Tibial nerve (tissue), 4 donors: ENCODE measurements at regions not wholly inside any gene's neighbourhood (a gene's known extent, or its start where the extent isn't known, plus 50 kb on each side); places are given as distances from the start of the nearest gene placed in this dataset.

Source experiments
- DNase-seq, 2 donors: peaks; one replicate each; pipeline ENCODE4 v3.0.0-alpha.2; 2019; ENCODE audit warnings: low spot score in 2 of 2
- H3K27ac ChIP-seq, 4 donors: fragments of 200-600 bp; sonication (generic) in 3 of 4; one replicate each; pipeline ENCODE4 v1.5.1; 2017 to 2019; ENCODE audit warnings: mild to moderate bottlenecking in 1 of 4
- H3K27me3 ChIP-seq, 2 donors: fragments of 200-600 bp; sonication (generic) in 1 of 2; one replicate each; pipeline versions ENCODE4 v1.5.1 to v1.6.0; 2017 to 2019
- H3K36me3 ChIP-seq, 3 donors: fragments of 200-600 bp; sonication (generic); one replicate each; pipeline ENCODE4 v1.5.1; 2018 to 2019
- H3K4me1 ChIP-seq, 4 donors: fragments of 200-600 bp; sonication (generic) in 3 of 4; one replicate each; pipeline ENCODE4 v1.5.1; 2017 to 2019
- H3K4me3 ChIP-seq, 4 donors: fragments of 200-600 bp; sonication (generic) in 3 of 4; one replicate each; pipeline ENCODE4 v1.5.1; 2017 to 2019; ENCODE audit warnings: mild to moderate bottlenecking in 1 of 4, moderate library complexity in 1 of 4
- H3K9me3 ChIP-seq, 4 donors: fragments of 200-600 bp; sonication (generic) in 3 of 4; one replicate each; pipeline ENCODE4 v1.5.1; 2017 to 2019
- EP300 ChIP-seq, 2 donors: sonication (generic); formaldehyde crosslinking; IDR thresholded peaks; one replicate each; pipeline ENCODE4 v1.6.1; 2017; ENCODE audit warnings: antibody characterized with exemption in 2 of 2, mild to moderate bottlenecking in 1 of 2
- POLR2A ChIP-seq, 2 donors: fragments of 450-650 bp; IDR thresholded peaks; one replicate each; pipeline ENCODE4 v1.6.1; 2017; ENCODE audit warnings: antibody characterized with exemption in 2 of 2, mild to moderate bottlenecking in 2 of 2, moderate library complexity in 2 of 2
- WGBS, 2 donors: methylation state at CpG; one replicate each; pipeline ENCODE4 v1.1.5; 2018; 5-methylcytosine and 5-hydroxymethylcytosine counted together
- TF ChIP-seq, protein P1 (sequence below), 5 experiments: fragments of 200-600 bp in 3 of 5; fragments of 450-650 bp in 2 of 5; sonication (generic) in 3 of 5; IDR thresholded peaks; one replicate each; pipeline ENCODE4 v1.5.1; 2016 to 2019; ENCODE audit warnings: antibody characterized with exemption in 5 of 5, mild to moderate bottlenecking in 3 of 5, moderate library complexity in 2 of 5

DNA sequence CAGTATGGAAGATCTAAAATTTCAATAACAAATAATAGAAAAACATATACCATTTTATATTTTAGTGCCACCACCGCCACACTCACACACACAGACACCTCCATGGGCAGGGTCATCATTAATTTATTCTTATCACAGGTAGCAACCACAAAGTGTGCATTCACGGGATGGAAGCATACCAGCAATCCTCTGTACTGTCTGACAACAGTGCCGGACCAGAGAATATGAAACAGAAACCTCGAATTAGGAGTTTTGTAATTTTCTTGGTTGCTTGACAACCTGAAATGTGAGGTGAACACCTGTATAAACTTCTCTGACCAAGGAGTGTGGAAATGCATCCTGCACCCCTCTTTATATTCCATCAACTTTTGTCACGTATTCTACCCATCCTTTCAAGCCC, 213.9 kb upstream of the KCNIP4 start:
- TF ChIP-seq POLR2A (IDR thresholded peaks at IDR 0.05) (no peak), EP300 (IDR thresholded peaks at IDR 0.05) (no peak)
- TF ChIP-seq, protein P1, sequence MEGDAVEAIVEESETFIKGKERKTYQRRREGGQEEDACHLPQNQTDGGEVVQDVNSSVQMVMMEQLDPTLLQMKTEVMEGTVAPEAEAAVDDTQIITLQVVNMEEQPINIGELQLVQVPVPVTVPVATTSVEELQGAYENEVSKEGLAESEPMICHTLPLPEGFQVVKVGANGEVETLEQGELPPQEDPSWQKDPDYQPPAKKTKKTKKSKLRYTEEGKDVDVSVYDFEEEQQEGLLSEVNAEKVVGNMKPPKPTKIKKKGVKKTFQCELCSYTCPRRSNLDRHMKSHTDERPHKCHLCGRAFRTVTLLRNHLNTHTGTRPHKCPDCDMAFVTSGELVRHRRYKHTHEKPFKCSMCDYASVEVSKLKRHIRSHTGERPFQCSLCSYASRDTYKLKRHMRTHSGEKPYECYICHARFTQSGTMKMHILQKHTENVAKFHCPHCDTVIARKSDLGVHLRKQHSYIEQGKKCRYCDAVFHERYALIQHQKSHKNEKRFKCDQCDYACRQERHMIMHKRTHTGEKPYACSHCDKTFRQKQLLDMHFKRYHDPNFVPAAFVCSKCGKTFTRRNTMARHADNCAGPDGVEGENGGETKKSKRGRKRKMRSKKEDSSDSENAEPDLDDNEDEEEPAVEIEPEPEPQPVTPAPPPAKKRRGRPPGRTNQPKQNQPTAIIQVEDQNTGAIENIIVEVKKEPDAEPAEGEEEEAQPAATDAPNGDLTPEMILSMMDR (IDR thresholded peaks at IDR 0.05), result no peak
- H3K36me3 ChIP-seq, result no peaks in the 10 kb centered on the region
- WGBS, 2 donors, result 58 to 69% methylated on average over 5 of the region's 5 CpGs
- no peak overlapping the region for H3K27ac ChIP-seq
- DNase-seq, result no peak
- no peaks in the 10 kb centered on the region for H3K4me1 ChIP-seq
- H3K27me3 ChIP-seq, result no peaks in the 10 kb centered on the region
- peaks cover 0 to 18% (median 0%) of the 10 kb centered on the region in 4 donors for H3K9me3 ChIP-seq
- no peak overlapping the region for H3K4me3 ChIP-seq

DNA sequence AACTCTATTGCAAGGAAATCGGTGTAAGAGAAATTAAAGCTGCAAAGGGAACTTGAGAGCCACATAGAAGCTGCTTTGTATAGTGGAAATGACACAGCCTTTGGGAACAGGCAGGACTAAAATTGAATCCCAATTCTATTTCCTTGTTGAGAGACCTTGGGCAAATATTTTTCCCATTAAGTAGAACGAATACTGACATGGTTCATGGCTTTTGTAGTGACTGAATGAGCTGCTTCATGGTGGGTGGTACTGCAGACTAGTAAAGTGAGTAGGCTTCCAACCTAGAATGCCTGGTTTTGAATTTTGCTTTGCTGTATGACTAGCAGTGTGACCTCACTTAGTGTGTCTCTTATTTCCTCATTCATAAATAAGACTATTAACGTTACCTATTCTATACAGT, 182.2 kb upstream of the KCNIP4 start:
- Histone ChIP-seq H3K4me1 (no peaks in the 10 kb centered on the region), H3K9me3 (no peaks in the 10 kb centered on the region), H3K27ac (no peak overlapping the region), H3K36me3 (no peaks in the 10 kb centered on the region), H3K4me3 (no peak overlapping the region), H3K27me3 (no peaks in the 10 kb centered on the region)
- DNase-seq, result no peak
- TF ChIP-seq, protein P1 (IDR thresholded peaks at IDR 0.05), result no peak
- TF ChIP-seq EP300 (IDR thresholded peaks at IDR 0.05), result no peak
- 52 to 61% methylated on average over 3 of the region's 3 CpGs for WGBS, 2 donors

DNA sequence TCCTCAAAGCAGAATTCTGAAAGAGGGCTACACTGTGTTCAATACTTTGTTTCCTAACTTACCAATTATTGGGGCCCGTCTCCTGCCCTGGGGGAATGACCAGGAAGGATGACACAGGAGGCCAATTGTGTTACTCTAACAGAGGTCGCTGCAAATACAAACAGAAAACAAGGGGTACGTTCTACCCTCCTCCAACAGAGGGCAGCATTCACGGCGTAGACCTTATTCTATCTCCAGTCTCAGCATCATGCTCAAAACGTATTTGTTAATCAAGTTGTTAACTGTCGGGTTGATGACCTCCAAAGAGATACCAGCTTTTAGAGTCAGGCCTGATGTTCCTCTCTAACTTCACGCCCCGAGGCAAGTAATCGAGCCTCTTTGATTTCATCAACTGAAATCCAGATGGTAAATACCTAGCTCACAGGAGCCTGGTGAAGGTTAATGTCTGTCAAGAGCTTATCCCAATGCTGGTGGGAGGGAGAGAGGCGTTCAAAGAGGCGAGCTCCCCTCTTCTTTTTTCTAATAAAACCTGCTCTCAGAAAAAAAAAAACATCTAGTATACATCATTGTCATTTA, 181.0 kb upstream of the KCNIP4 start:
- WGBS, 2 donors, result 22 to 30% methylated on average over 12 of the region's 12 CpGs
- H3K27ac ChIP-seq, result no peak overlapping the region
- TF ChIP-seq POLR2A (IDR thresholded peaks at IDR 0.05) (no peak), EP300 (IDR thresholded peaks at IDR 0.05) (no peak)
- TF ChIP-seq, protein P1 (IDR thresholded peaks at IDR 0.05), result peak in 1 of 5 experiments; percentile 10
- H3K4me1 ChIP-seq, result no peaks in the 10 kb centered on the region
- H3K4me3 ChIP-seq, result no peak overlapping the region
- no peak for DNase-seq
- peaks cover 0 to 3% (median 0%) of the 10 kb centered on the region in 4 donors for H3K9me3 ChIP-seq
- no peaks in the 10 kb centered on the region for H3K36me3 ChIP-seq
- H3K27me3 ChIP-seq, result no peaks in the 10 kb centered on the region

DNA sequence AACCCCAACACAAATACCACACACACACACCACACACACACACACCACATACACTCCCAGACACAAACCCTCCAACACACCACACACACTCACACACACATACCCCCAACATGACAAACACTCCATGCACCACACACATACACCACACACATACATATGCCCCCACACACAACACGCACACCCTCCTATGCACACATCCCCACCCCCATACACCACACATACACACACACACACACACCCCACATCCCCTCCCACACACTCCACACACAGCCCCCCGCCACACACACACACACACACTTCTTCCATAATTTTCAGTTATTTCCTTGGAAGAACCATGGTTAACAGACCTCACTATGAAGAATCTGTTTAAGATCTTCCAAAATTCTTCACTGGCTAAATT, 173.5 kb upstream of the KCNIP4 start:
- H3K27ac ChIP-seq, result no peak overlapping the region
- WGBS, 2 donors, result 91 to 96% methylated on average over 2 of the region's 2 CpGs
- TF ChIP-seq EP300 (IDR thresholded peaks at IDR 0.05) (no peak), POLR2A (IDR thresholded peaks at IDR 0.05) (no peak)
- TF ChIP-seq, protein P1 (IDR thresholded peaks at IDR 0.05), result no peak
- peaks cover 0 to 25% (median 0%) of the 10 kb centered on the region in 4 donors for H3K9me3 ChIP-seq
- no peak for DNase-seq
- H3K27me3 ChIP-seq, result no peaks in the 10 kb centered on the region
- H3K36me3 ChIP-seq, result no peaks in the 10 kb centered on the region
- no peaks in the 10 kb centered on the region for H3K4me1 ChIP-seq
- no peak overlapping the region for H3K4me3 ChIP-seq

DNA sequence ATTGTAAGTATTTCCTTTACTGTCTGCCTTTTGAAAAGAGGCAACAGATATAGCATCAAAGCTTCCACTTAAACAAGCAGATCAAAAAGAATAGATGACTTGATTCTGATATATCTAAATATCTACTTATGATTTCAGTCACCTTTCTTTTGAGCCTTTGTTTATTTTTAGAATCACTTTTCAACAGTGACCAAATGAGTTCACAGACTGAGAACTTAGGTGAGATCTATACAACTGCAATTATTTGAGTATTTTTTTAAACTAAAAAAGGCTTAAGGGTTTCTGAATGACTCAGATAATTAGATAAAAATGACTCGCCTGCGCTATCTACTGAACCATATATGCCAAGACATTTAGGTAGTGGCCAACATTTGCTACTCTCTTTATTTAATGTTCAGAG, 166.7 kb upstream of the KCNIP4 start:
- Histone ChIP-seq H3K36me3 (no peaks in the 10 kb centered on the region), H3K4me3 (no peak overlapping the region), H3K27me3 (no peaks in the 10 kb centered on the region), H3K27ac (no peak overlapping the region), H3K4me1 (no peaks in the 10 kb centered on the region), H3K9me3 (no peaks in the 10 kb centered on the region)
- WGBS, 2 donors, result 93% methylated on average over 2 of the region's 2 CpGs
- no peak for DNase-seq
- TF ChIP-seq EP300 (IDR thresholded peaks at IDR 0.05) (no peak), POLR2A (IDR thresholded peaks at IDR 0.05) (no peak)
- TF ChIP-seq, protein P1 (IDR thresholded peaks at IDR 0.05), result no peak
